GM23248 (cell line): ENCODE measurements at regions not wholly inside any gene's neighbourhood (a gene's known extent, or its start where the extent isn't known, plus 50 kb on each side); places are given as distances from the start of the nearest gene placed in this dataset.

Source experiments
- DNase-seq: peaks from one replicate; pipeline ENCODE4 v3.0.0-alpha.2; 2015
- H2AFZ ChIP-seq: fragments of 200-600 bp; sonication (generic); 2 replicates; pipeline ENCODE4 v1.6.1; 2016; ENCODE audit warnings: antibody characterized with exemption
- H3F3A ChIP-seq: fragments of 200-600 bp; sonication (generic); 2 replicates; pipeline ENCODE4 v1.6.1; 2016; ENCODE audit warnings: mild to moderate bottlenecking, antibody characterized with exemption, mixed run types; ENCODE audit not compliant: insufficient read depth
- H3K27ac ChIP-seq: fragments of 200-600 bp; sonication (generic); 2 replicates; pipeline ENCODE4 v1.5.1; 2016; ENCODE audit warnings: mild to moderate bottlenecking
- H3K27me3 ChIP-seq: fragments of 200-600 bp; sonication (generic); replicated peaks from 2 replicates; pipeline ENCODE4 v1.6.1; 2016; ENCODE audit warnings: mild to moderate bottlenecking; ENCODE audit not compliant: insufficient read depth
- H3K36me3 ChIP-seq: fragments of 200-600 bp; sonication (generic); 2 replicates; pipeline ENCODE4 v1.6.1; 2016; ENCODE audit warnings: low read depth, mild to moderate bottlenecking
- H3K4me1 ChIP-seq: fragments of 200-600 bp; sonication (generic); 2 replicates; pipeline ENCODE4 v1.6.1; 2016; ENCODE audit warnings: mild to moderate bottlenecking; ENCODE audit not compliant: insufficient read depth
- H3K4me2 ChIP-seq: fragments of 200-600 bp; sonication (generic); one replicate; pipeline ENCODE4 v1.6.1; 2016; ENCODE audit warnings: mild to moderate bottlenecking; ENCODE audit not compliant: unreplicated experiment
- H3K4me3 ChIP-seq: fragments of 200-600 bp; sonication (generic); 2 replicates; pipeline ENCODE4 v1.5.1; 2016; ENCODE audit warnings: mild to moderate bottlenecking
- H3K79me2 ChIP-seq: fragments of 200-600 bp; sonication (generic); 2 replicates; pipeline ENCODE4 v1.6.1; 2016; ENCODE audit warnings: mild to moderate bottlenecking; ENCODE audit not compliant: insufficient read depth
- H3K9ac ChIP-seq: fragments of 200-600 bp; sonication (generic); 2 replicates; pipeline ENCODE4 v1.6.1; 2016; ENCODE audit warnings: mild to moderate bottlenecking
- H3K9me2 ChIP-seq: fragments of 200-600 bp; sonication (generic); 2 replicates; pipeline ENCODE4 v1.6.1; 2016; ENCODE audit warnings: mixed run types, mild to moderate bottlenecking, moderate library complexity; ENCODE audit not compliant: insufficient read depth
- H3K9me3 ChIP-seq: fragments of 200-600 bp; sonication (generic); one replicate; pipeline ENCODE4 v1.6.1; 2017; ENCODE audit warnings: low read depth
- H4K20me1 ChIP-seq: fragments of 200-600 bp; sonication (generic); 2 replicates; pipeline ENCODE4 v1.6.0; 2016; ENCODE audit not compliant: insufficient read depth
- EZH2 ChIP-seq: fragments of 200-600 bp; sonication (generic); IDR thresholded peaks from 2 replicates; pipeline ENCODE4 v1.6.1; 2018; ENCODE audit warnings: antibody characterized with exemption, mild to moderate bottlenecking; ENCODE audit not compliant: insufficient read depth, poor library complexity, severe bottlenecking
- EZH2phosphoT487 ChIP-seq: fragments of 200-600 bp; sonication (generic); IDR thresholded peaks from 2 replicates; pipeline ENCODE4 v1.6.1; 2018; ENCODE audit warnings: antibody characterized with exemption, moderate library complexity, mild to moderate bottlenecking, low read depth; ENCODE audit not compliant: insufficient read depth
- WGBS, 2 experiments: methylation state at CpG; one replicate each; pipeline ENCODE4 v1.1.6; 2015 to 2017; ENCODE audit warnings: low lambda C conversion rate in 2 of 2, low coverage in 1 of 2; ENCODE audit errors: missing lambda C conversion rate in 2 of 2; 5-methylcytosine and 5-hydroxymethylcytosine counted together
- in situ Hi-C: fragments of 300-500 bp; cut with MboI; formaldehyde crosslinking; loops from 2 replicates; pipeline ENCODE4 v1.15.0; 2020

- in situ Hi-C loops = no loop called here
- Histone ChIP-seq H3K4me1 (no peaks in the 10 kb centered on the region), H2AFZ (no peak overlapping the region)
Observed at GRCh38 chr11:30719371-30719770, 133.2 kb upstream of the MPPED2 start.

DNA sequence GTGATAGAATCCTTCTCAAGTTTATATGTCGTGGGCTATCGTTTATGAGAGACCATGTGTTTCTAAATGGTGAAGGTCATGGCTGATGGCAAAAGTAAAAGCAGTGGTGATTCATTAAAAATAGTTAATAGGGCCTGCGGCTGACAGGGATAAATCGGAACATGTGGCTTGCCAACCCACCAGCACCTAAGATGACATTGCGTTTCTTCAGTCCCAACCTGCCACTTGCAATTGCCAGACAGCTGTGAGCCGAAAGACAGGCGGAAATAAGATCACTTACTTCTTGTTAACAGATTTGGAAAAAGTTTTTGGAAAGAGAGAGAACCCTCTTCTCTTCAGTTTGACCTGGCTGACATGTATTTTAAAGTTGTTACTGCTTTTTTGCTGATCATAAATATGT is 131.5 kb upstream of the MPPED2 start:
- Histone ChIP-seq H3K9me2 (no peaks in the 10 kb centered on the region), H3F3A (no peaks in the 10 kb centered on the region), H3K79me2 (no peaks in the 10 kb centered on the region), H3K27me3 (no peaks in the 10 kb centered on the region), H3K27ac (no peak overlapping the region), H3K4me2 (no peak overlapping the region), H3K36me3 (no peaks in the 10 kb centered on the region), H3K9ac (no peak overlapping the region), H3K4me3 (no peak overlapping the region), H3K4me1 (no peaks in the 10 kb centered on the region), H3K9me3 (no peaks in the 10 kb centered on the region), H4K20me1 (no peaks in the 10 kb centered on the region), H2AFZ (no peak overlapping the region)
- in situ Hi-C loops = no loop called here
- 14 to 17% methylated on average over 7 of the region's 7 CpGs for WGBS, 2 experiments
- DNase-seq = no peak
- no peak for TF ChIP-seq EZH2
- TF ChIP-seq EZH2phosphoT487 = no peak

More at GRCh38 chr11:30719371-30719770, 133.2 kb upstream of the MPPED2 start:
- WGBS, 2 experiments = 12 to 15% methylated on average over 4 of the region's 4 CpGs
- Histone ChIP-seq H3K9me3 (no peaks in the 10 kb centered on the region), H3K79me2 (no peaks in the 10 kb centered on the region), H3F3A (no peaks in the 10 kb centered on the region), H3K27ac (no peak overlapping the region), H3K27me3 (no peaks in the 10 kb centered on the region), H3K9me2 (no peaks in the 10 kb centered on the region), H3K9ac (no peak overlapping the region), H4K20me1 (no peaks in the 10 kb centered on the region), H3K4me3 (no peak overlapping the region), H3K36me3 (no peaks in the 10 kb centered on the region), H3K4me2 (no peak overlapping the region)
- DNase-seq = no peak
- TF ChIP-seq EZH2 = no peak

GRCh38 chr11:30717009-30717408 is 130.9 kb upstream of the MPPED2 start:
- Histone ChIP-seq H3K9ac (no peak overlapping the region), H3F3A (no peaks in the 10 kb centered on the region), H3K36me3 (no peaks in the 10 kb centered on the region), H4K20me1 (no peaks in the 10 kb centered on the region), H3K9me2 (no peaks in the 10 kb centered on the region), H3K27ac (no peak overlapping the region), H3K4me1 (no peaks in the 10 kb centered on the region), H3K4me3 (no peak overlapping the region), H3K79me2 (no peaks in the 10 kb centered on the region), H3K9me3 (no peaks in the 10 kb centered on the region), H3K27me3 (no peaks in the 10 kb centered on the region), H3K4me2 (no peak overlapping the region), H2AFZ (no peak overlapping the region)
- in situ Hi-C loops = no loop called here
- TF ChIP-seq EZH2 (no peak), EZH2phosphoT487 (no peak)
- DNase-seq = no peak
- 28 to 31% methylated on average over 3 of the region's 3 CpGs for WGBS, 2 experiments

DNA sequence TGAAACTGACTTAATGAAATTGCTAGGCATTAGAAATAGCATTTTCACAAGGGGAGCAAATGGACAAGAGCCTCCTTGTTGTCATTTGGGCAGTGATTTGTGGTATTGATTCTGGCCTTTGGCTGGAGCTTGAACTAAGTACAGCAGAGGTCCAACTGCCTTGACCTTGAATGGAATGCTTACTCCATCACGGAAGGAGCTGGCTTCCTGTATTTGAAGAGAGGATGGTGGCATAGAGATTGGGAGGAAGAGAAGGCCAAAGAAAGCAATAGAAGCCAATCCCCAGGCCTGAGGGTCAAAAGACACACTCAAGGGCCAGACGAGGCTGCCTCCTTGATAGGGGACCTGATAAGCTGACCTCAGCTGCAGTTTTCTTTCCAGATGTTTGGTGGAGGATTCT is 126.6 kb upstream of the MPPED2 start:
- Histone ChIP-seq H3F3A (no peaks in the 10 kb centered on the region), H3K9me2 (no peaks in the 10 kb centered on the region), H3K27me3 (no peaks in the 10 kb centered on the region), H3K4me3 (no peak overlapping the region), H3K9me3 (no peaks in the 10 kb centered on the region), H3K79me2 (no peaks in the 10 kb centered on the region), H4K20me1 (no peaks in the 10 kb centered on the region), H3K27ac (no peak overlapping the region), H2AFZ (no peak overlapping the region), H3K4me1 (no peaks in the 10 kb centered on the region), H3K36me3 (no peaks in the 10 kb centered on the region), H3K4me2 (no peak overlapping the region), H3K9ac (no peak overlapping the region)
- no peak for DNase-seq
- TF ChIP-seq EZH2phosphoT487 (no peak), EZH2 (no peak)
- in situ Hi-C loops = no loop called here
- 7 to 13% methylated on average over 2 of the region's 2 CpGs for WGBS, 2 experiments

DNA sequence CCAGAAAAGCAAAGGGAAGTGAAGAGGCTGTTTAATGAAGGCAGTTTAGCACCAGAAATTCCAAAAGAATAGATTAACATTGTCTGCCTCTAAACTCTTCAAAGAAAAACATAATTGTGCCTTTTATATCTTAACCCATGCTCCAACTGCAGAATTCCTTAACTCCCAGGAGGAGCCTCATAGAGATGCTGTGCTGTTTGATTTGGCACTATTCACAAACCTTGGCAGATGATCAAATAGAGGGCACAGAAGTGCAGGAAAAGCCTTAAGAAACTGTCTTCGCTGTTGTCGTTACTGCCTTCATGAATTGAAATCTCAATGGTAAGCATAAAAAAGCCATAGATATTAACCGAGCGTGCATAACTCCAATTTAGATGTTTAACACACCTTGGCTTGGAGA is 124.1 kb upstream of the MPPED2 start:
- no peak overlapping the region for H3K27ac ChIP-seq
- no peaks in the 10 kb centered on the region for H3K9me3 ChIP-seq
- no peak for TF ChIP-seq EZH2
- TF ChIP-seq EZH2phosphoT487 = no peak
- H3K9me2 ChIP-seq = no peaks in the 10 kb centered on the region
- no peaks in the 10 kb centered on the region for H3K79me2 ChIP-seq
- no peak for DNase-seq
- no peak overlapping the region for H3K4me2 ChIP-seq
- no peak overlapping the region for H3K4me3 ChIP-seq
- in situ Hi-C loops = no loop called here
- no peaks in the 10 kb centered on the region for H4K20me1 ChIP-seq
- H3K27me3 ChIP-seq = no peaks in the 10 kb centered on the region
- 34 to 44% methylated on average over 4 of the region's 4 CpGs for WGBS, 2 experiments
- H2AFZ ChIP-seq = no peak overlapping the region
- H3K4me1 ChIP-seq = no peaks in the 10 kb centered on the region
- no peak overlapping the region for H3K9ac ChIP-seq
- no peaks in the 10 kb centered on the region for H3K36me3 ChIP-seq
- no peaks in the 10 kb centered on the region for H3F3A ChIP-seq
